ENCODE measurements at regions not wholly inside any gene's neighbourhood (a gene's known extent, or its start where the extent isn't known, plus 50 kb on each side); places are given as distances from the start of the nearest gene placed in this dataset.

GRCh38 chr10:9819756-9820494, 1197.7 kb upstream of the CELF2 start:
- TF ChIP-seq CTCF (IDR thresholded peaks at IDR 0.05): no peak
- no peak for TF ChIP-seq POLR2A (IDR thresholded peaks at IDR 0.05)
